SIG-M5 treated with dmso at 0.1 percent for 504 hours (cell line): ENCODE measurements at regions not wholly inside any gene's neighbourhood (a gene's known extent, or its start where the extent isn't known, plus 50 kb on each side); places are given as distances from the start of the nearest gene placed in this dataset.

Source experiments
- DNase-seq: peaks from one replicate; lab custom pipeline; 2025; ENCODE audit not compliant: unreplicated experiment; lab: John Stamatoyannopoulos, UW

GRCh38 chr17:22569459-22570143, 877.3 kb downstream of the KCNJ18 start:
- no peak for DNase-seq

GRCh38 chr17:22570144-22570845, 878.0 kb downstream of the KCNJ18 start:
- DNase-seq, result no peak

- DNase-seq, result no peak
Observed at GRCh38 chr17:22599322-22599721, 907.0 kb downstream of the KCNJ18 start.

GRCh38 chr17:22600644-22601298, 908.4 kb downstream of the KCNJ18 start:
- DNase-seq, result peak; percentile 13
